CD14-positive monocyte (primary cell): ENCODE measurements at regions not wholly inside any gene's neighbourhood (a gene's known extent, or its start where the extent isn't known, plus 50 kb on each side); places are given as distances from the start of the nearest gene placed in this dataset.

Experiments used
- DNase-seq, 3 donors: peaks; one replicate each; pipeline ENCODE4 v3.0.0-alpha.2; 2011 to 2022
- H2AFZ ChIP-seq: 2 replicates; pipeline ENCODE4 v1.6.0; 2012; ENCODE audit warnings: mild to moderate bottlenecking, low read depth, low read length, inconsistent platforms; ENCODE audit not compliant: insufficient read depth, poor library complexity, severe bottlenecking
- H3K27ac ChIP-seq, 2 donors: 1 replicate in 1 of 2; 2 replicates in 1 of 2; pipeline ENCODE4 v1.5.1; 2012 to 2013; ENCODE audit warnings: low read length in 2 of 2, control low read depth in 1 of 2, inconsistent platforms in 1 of 2, low read depth in 1 of 2, mild to moderate bottlenecking in 1 of 2
- H3K27me3 ChIP-seq, 2 donors: one replicate each; pipeline versions ENCODE4 v1.6.0 to v1.6.1; 2011 to 2013; ENCODE audit warnings: low read length in 2 of 2; ENCODE audit not compliant: control insufficient read depth in 2 of 2, insufficient read depth in 2 of 2
- H3K36me3 ChIP-seq, 2 donors: replicated peaks in 1 of 2; 1 replicate in 1 of 2; 2 replicates in 1 of 2; pipeline versions ENCODE4 v1.5.1 to v1.6.1; 2012 to 2013; ENCODE audit warnings: low read length in 2 of 2, control low read depth in 1 of 2, inconsistent platforms in 1 of 2, mild to moderate bottlenecking in 1 of 2; ENCODE audit not compliant: insufficient read depth in 2 of 2, control insufficient read depth in 1 of 2
- H3K4me1 ChIP-seq, 2 donors: 1 replicate in 1 of 2; 2 replicates in 1 of 2; pipeline versions ENCODE4 v1.5.1 to v1.6.1; 2012 to 2013; ENCODE audit warnings: low read length in 2 of 2, control low read depth in 1 of 2, inconsistent platforms in 1 of 2, mild to moderate bottlenecking in 1 of 2, moderate library complexity in 1 of 2; ENCODE audit not compliant: insufficient read depth in 2 of 2, control insufficient read depth in 1 of 2
- H3K4me2 ChIP-seq: replicated peaks from 2 replicates; pipeline ENCODE3; 2012; ENCODE audit warnings: low read length, moderate library complexity, mild to moderate bottlenecking; ENCODE audit not compliant: poor library complexity, severe bottlenecking; ENCODE audit errors: extremely low read depth
- H3K4me3 ChIP-seq, 3 experiments: fragments of 200-600 bp in 1 of 3; sonication (generic) in 1 of 3; replicated peaks in 1 of 3; 1 replicate in 2 of 3; 2 replicates in 1 of 3; pipeline ENCODE4 v1.5.1; 2011 to 2013; ENCODE audit warnings: low read length in 3 of 3, mild to moderate bottlenecking in 3 of 3, control low read depth in 2 of 3, low read depth in 2 of 3, inconsistent platforms in 1 of 3, moderate library complexity in 1 of 3
- H3K79me2 ChIP-seq: 2 replicates; pipeline ENCODE4 v1.6.0; 2012; ENCODE audit warnings: mild to moderate bottlenecking, control low read depth, inconsistent platforms, low read length, moderate library complexity; ENCODE audit not compliant: insufficient read depth
- H3K9ac ChIP-seq: 2 replicates; pipeline ENCODE4 v1.6.0; 2017; ENCODE audit warnings: low read length, mild to moderate bottlenecking; ENCODE audit not compliant: insufficient read depth, poor library complexity, severe bottlenecking
- H3K9me3 ChIP-seq, 2 donors: replicated peaks in 1 of 2; 1 replicate in 1 of 2; 2 replicates in 1 of 2; pipeline versions ENCODE4 v1.5.1 to v1.6.1; 2012 to 2013; ENCODE audit warnings: low read length in 2 of 2, control low read depth in 1 of 2; ENCODE audit not compliant: control insufficient read depth in 1 of 2, insufficient read depth in 1 of 2
- H4K20me1 ChIP-seq: 2 replicates; pipeline ENCODE4 v1.6.0; 2012; ENCODE audit warnings: mild to moderate bottlenecking, low read length, control low read depth, moderate library complexity; ENCODE audit not compliant: insufficient read depth
- H3K27ac Mint-ChIP-seq, 7 donors: one replicate each; pipeline ENCODE4 v1.8.0; 2020; ENCODE audit warnings: mild to moderate bottlenecking in 7 of 7, mixed read lengths in 7 of 7, moderate library complexity in 6 of 7, inconsistent platforms in 2 of 7
- H3K27me3 Mint-ChIP-seq, 3 donors: one replicate each; pipeline ENCODE4 v1.8.0; 2021 to 2022; ENCODE audit warnings: low read depth in 3 of 3, mild to moderate bottlenecking in 3 of 3, mixed read lengths in 3 of 3, moderate library complexity in 3 of 3, inconsistent platforms in 1 of 3
- H3K36me3 Mint-ChIP-seq, 2 donors: one replicate each; pipeline ENCODE4 v1.8.0; 2020; ENCODE audit warnings: mixed read lengths in 2 of 2, inconsistent platforms in 1 of 2, mild to moderate bottlenecking in 1 of 2
- H3K4me1 Mint-ChIP-seq: one replicate; pipeline ENCODE4 v1.8.0; 2020; ENCODE audit warnings: mild to moderate bottlenecking, mixed read lengths
- H3K4me3 Mint-ChIP-seq, 2 donors: one replicate each; pipeline ENCODE4 v1.8.0; 2020; ENCODE audit warnings: mild to moderate bottlenecking in 2 of 2, mixed read lengths in 2 of 2, moderate library complexity in 1 of 2
- H3K9me3 Mint-ChIP-seq, 7 donors: one replicate each; pipeline ENCODE4 v1.8.0; 2020 to 2022; ENCODE audit warnings: mixed read lengths in 7 of 7, mild to moderate bottlenecking in 6 of 7, moderate library complexity in 6 of 7, inconsistent platforms in 2 of 7
- CTCF ChIP-seq: fragments of 200-600 bp; IDR thresholded peaks from one replicate; pipeline ENCODE4 v1.8.0; 2022; ENCODE audit warnings: antibody characterized with exemption, mild to moderate bottlenecking
- WGBS: methylation state at CpG from one replicate; pipeline ENCODE4 v1.1.5; 2013; ENCODE audit warnings: missing lambda C conversion rate; ENCODE audit not compliant: insufficient coverage; 5-methylcytosine and 5-hydroxymethylcytosine counted together
- intact Hi-C, 2 donors: fragments of 100-400 bp; cut with micrococcal nuclease; formaldehyde crosslinking; loops; one replicate each; pipeline versions ENCODE4 v1.15.0 to v1.15.1; 2023

GRCh38 chrY:13756615-13757014 is 52.9 kb downstream of the TMSB4Y start:
- DNase-seq, result no peak
- H3K4me3 Mint-ChIP-seq, result no peak overlapping the region
- H3K4me2 ChIP-seq, result no peak overlapping the region
- H3K27me3 Mint-ChIP-seq, result no peaks in the 10 kb centered on the region
- H3K27ac Mint-ChIP-seq, result no peak overlapping the region
- intact Hi-C loops, result loop anchor here in 1 of 2 donors (10.0 kb wide), 1 partner anchor 52 kb away; the partner anchor contains the start of gene TMSB4Y
- no peaks in the 10 kb centered on the region for H4K20me1 ChIP-seq
- H3K79me2 ChIP-seq, result no peaks in the 10 kb centered on the region
- no peaks in the 10 kb centered on the region for H3K9me3 Mint-ChIP-seq
- H3K36me3 ChIP-seq, result no peaks in the 10 kb centered on the region
- TF ChIP-seq CTCF, result no peak
- no CpG with 5 or more reads among the region's 1 CpG for WGBS
- H3K27me3 ChIP-seq, result no peaks in the 10 kb centered on the region
- H3K4me3 ChIP-seq, result no peak overlapping the region
- H3K9me3 ChIP-seq, result no peaks in the 10 kb centered on the region
- no peak overlapping the region for H3K27ac ChIP-seq
- H2AFZ ChIP-seq, result no peak overlapping the region
- no peak overlapping the region for H3K9ac ChIP-seq
- peaks cover 0 to 2% of the 10 kb centered on the region in 2 donors for H3K36me3 Mint-ChIP-seq
- H3K4me1 ChIP-seq, result peaks cover 0 to 35% of the 10 kb centered on the region in 2 donors
- peaks cover 28% of the 10 kb centered on the region for H3K4me1 Mint-ChIP-seq

- Mint-ChIP-seq H3K4me1 (no peaks in the 10 kb centered on the region), H3K9me3 (no peaks in the 10 kb centered on the region), H3K4me3 (no peak overlapping the region), H3K36me3 (peaks cover 0 to 14% of the 10 kb centered on the region in 2 donors), H3K27me3 (no peaks in the 10 kb centered on the region), H3K27ac (no peak overlapping the region)
- H3K4me3 ChIP-seq, result no peak overlapping the region
- WGBS, result 100% methylated on average over 1 of the region's 6 CpGs
- peaks cover 0 to 2% of the 10 kb centered on the region in 2 donors for H3K36me3 ChIP-seq
- H3K4me1 ChIP-seq, result no peaks in the 10 kb centered on the region
- no peak overlapping the region for H3K4me2 ChIP-seq
- no peaks in the 10 kb centered on the region for H4K20me1 ChIP-seq
- intact Hi-C loops, result no loop called here
- no peak overlapping the region for H2AFZ ChIP-seq
- H3K9me3 ChIP-seq, result no peaks in the 10 kb centered on the region
- H3K79me2 ChIP-seq, result no peaks in the 10 kb centered on the region
- DNase-seq, result no peak
- H3K27me3 ChIP-seq, result no peaks in the 10 kb centered on the region
- no peak overlapping the region for H3K9ac ChIP-seq
- no peak for TF ChIP-seq CTCF
- H3K27ac ChIP-seq, result no peak overlapping the region
Measured at GRCh38 chrY:13766040-13766439, 62.3 kb downstream of the TMSB4Y start.
